ENCODE measurements at regions not wholly inside any gene's neighbourhood (a gene's known extent, or its start where the extent isn't known, plus 50 kb on each side); places are given as distances from the start of the nearest gene placed in this dataset.

DNA sequence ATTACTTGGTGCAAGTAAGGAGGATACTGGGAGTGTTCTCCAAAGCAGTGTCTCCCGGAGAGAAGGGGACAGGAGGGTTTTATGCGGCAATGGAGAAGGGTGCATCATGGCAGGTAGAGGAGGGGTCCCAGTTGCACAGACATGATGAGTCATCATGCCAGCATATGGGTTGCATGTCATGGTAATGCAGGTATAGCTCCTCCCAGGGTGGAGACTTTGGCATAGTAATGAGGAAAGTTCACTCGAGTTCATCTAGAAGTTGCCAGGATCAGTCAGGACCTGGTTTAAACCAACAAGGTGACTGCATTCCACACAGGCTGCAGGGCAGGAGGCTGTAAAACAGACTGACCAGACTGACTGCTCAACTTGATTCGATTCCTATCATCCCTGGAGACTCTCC, 355.7 kb upstream of the DUSP10 start:
- ChIA-PET RAD21 (ENCODE audit: low non-redundant PET in 1 of 2, low total read pairs in 2 of 2, uncharacterized antibody in 2 of 2, unreplicated experiment in 2 of 2) (no interaction called here), CTCF (interaction anchor here (1.1 to 2.1 kb wide), 3 partner anchors 8 to 620 kb away, joined by 3 to 18 read pairs (median 3); no protein-coding TSS in a partner anchor), POLR2A (no interaction called here)
- no peak overlapping the region for H3K4me3 ChIP-seq (replicated peaks in 1 of 2; ENCODE audit: low read depth in 1 of 2, low read length in 2 of 2)
- H3K9me2 ChIP-seq (ENCODE audit: insufficient read depth) = no peaks in the 10 kb centered on the region
- H3K27me3 ChIP-seq (ENCODE audit: insufficient read depth, low read length) = no peaks in the 10 kb centered on the region
- H3K27ac ChIP-seq (ENCODE audit: low read depth, low read length) = no peak overlapping the region
- no peak overlapping the region for H3K4me2 ChIP-seq (ENCODE audit: low read length)
- DNase-seq (ENCODE audit: low read depth, low spot score) = no peak
- no peaks in the 10 kb centered on the region for H3K9me3 ChIP-seq (ENCODE audit: control insufficient read depth in 1 of 2, insufficient read depth in 1 of 2, low read depth in 1 of 2, low read length in 2 of 2)
- intact Hi-C loops (cut with micrococcal nuclease) = no loop called here
- TF ChIP-seq ZNF274 (IDR thresholded peaks at IDR 0.05; ENCODE audit: low read depth, low read length) = no peak
- TF ChIP-seq SP1 (IDR thresholded peaks at IDR 0.05; ENCODE audit: low read depth) = no peak
- TF ChIP-seq, protein P1, sequence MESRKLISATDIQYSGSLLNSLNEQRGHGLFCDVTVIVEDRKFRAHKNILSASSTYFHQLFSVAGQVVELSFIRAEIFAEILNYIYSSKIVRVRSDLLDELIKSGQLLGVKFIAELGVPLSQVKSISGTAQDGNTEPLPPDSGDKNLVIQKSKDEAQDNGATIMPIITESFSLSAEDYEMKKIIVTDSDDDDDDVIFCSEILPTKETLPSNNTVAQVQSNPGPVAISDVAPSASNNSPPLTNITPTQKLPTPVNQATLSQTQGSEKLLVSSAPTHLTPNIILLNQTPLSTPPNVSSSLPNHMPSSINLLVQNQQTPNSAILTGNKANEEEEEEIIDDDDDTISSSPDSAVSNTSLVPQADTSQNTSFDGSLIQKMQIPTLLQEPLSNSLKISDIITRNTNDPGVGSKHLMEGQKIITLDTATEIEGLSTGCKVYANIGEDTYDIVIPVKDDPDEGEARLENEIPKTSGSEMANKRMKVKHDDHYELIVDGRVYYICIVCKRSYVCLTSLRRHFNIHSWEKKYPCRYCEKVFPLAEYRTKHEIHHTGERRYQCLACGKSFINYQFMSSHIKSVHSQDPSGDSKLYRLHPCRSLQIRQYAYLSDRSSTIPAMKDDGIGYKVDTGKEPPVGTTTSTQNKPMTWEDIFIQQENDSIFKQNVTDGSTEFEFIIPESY (IDR thresholded peaks at IDR 0.05; ENCODE audit: extremely low read depth, insufficient replicate concordance, low read length) = no peak
- no peak for TF ChIP-seq ATF3 (IDR thresholded peaks at IDR 0.05)
- TF ChIP-seq EZH2phosphoT487 (IDR thresholded peaks at IDR 0.05; ENCODE audit: borderline replicate concordance) = no peak
- no peak for TF ChIP-seq POLR2AphosphoS5 (IDR thresholded peaks at IDR 0.05; ENCODE audit: low read depth, low read length)
- TF ChIP-seq JUND (IDR thresholded peaks at IDR 0.05) = no peak
- no peak for TF ChIP-seq ZFX (IDR thresholded peaks at IDR 0.05)
- TF ChIP-seq ELF1 (IDR thresholded peaks at IDR 0.05; ENCODE audit: borderline replicate concordance, low read depth) = no peak
- TF ChIP-seq TCF7L2 (IDR thresholded peaks at IDR 0.05; ENCODE audit: borderline replicate concordance, extremely low read depth, insufficient read depth, insufficient read length) = no peak
- TF ChIP-seq FOSL1 (IDR thresholded peaks at IDR 0.05; ENCODE audit: low read depth) = no peak
- TF ChIP-seq, protein P2, sequence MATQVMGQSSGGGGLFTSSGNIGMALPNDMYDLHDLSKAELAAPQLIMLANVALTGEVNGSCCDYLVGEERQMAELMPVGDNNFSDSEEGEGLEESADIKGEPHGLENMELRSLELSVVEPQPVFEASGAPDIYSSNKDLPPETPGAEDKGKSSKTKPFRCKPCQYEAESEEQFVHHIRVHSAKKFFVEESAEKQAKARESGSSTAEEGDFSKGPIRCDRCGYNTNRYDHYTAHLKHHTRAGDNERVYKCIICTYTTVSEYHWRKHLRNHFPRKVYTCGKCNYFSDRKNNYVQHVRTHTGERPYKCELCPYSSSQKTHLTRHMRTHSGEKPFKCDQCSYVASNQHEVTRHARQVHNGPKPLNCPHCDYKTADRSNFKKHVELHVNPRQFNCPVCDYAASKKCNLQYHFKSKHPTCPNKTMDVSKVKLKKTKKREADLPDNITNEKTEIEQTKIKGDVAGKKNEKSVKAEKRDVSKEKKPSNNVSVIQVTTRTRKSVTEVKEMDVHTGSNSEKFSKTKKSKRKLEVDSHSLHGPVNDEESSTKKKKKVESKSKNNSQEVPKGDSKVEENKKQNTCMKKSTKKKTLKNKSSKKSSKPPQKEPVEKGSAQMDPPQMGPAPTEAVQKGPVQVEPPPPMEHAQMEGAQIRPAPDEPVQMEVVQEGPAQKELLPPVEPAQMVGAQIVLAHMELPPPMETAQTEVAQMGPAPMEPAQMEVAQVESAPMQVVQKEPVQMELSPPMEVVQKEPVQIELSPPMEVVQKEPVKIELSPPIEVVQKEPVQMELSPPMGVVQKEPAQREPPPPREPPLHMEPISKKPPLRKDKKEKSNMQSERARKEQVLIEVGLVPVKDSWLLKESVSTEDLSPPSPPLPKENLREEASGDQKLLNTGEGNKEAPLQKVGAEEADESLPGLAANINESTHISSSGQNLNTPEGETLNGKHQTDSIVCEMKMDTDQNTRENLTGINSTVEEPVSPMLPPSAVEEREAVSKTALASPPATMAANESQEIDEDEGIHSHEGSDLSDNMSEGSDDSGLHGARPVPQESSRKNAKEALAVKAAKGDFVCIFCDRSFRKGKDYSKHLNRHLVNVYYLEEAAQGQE (IDR thresholded peaks at IDR 0.05; ENCODE audit: low read depth) = no peak
- TF ChIP-seq, protein P3, sequence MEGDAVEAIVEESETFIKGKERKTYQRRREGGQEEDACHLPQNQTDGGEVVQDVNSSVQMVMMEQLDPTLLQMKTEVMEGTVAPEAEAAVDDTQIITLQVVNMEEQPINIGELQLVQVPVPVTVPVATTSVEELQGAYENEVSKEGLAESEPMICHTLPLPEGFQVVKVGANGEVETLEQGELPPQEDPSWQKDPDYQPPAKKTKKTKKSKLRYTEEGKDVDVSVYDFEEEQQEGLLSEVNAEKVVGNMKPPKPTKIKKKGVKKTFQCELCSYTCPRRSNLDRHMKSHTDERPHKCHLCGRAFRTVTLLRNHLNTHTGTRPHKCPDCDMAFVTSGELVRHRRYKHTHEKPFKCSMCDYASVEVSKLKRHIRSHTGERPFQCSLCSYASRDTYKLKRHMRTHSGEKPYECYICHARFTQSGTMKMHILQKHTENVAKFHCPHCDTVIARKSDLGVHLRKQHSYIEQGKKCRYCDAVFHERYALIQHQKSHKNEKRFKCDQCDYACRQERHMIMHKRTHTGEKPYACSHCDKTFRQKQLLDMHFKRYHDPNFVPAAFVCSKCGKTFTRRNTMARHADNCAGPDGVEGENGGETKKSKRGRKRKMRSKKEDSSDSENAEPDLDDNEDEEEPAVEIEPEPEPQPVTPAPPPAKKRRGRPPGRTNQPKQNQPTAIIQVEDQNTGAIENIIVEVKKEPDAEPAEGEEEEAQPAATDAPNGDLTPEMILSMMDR (IDR thresholded peaks at IDR 0.05 in 2 of 3, conservative IDR thresholded peaks at IDR 0.05 in 1 of 3; ENCODE audit: borderline replicate concordance in 1 of 3, insufficient read depth in 1 of 3, low read depth in 2 of 3, low read length in 2 of 3) = no peak
- TF ChIP-seq CEBPB (IDR thresholded peaks at IDR 0.05; ENCODE audit: low read depth) = no peak
- TF ChIP-seq, protein P4, sequence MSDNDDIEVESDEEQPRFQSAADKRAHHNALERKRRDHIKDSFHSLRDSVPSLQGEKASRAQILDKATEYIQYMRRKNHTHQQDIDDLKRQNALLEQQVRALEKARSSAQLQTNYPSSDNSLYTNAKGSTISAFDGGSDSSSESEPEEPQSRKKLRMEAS (IDR thresholded peaks at IDR 0.05) = no peak
- TF ChIP-seq EZH2 (IDR thresholded peaks at IDR 0.05) = no peak
- BruUV-seq (replicated peaks) = no TSS peak
- no peaks in the 10 kb centered on the region for H3K36me3 ChIP-seq (ENCODE audit: control insufficient read depth in 1 of 2, insufficient read depth in 2 of 2, low read length in 2 of 2)
- H3K4me1 ChIP-seq (ENCODE audit: control insufficient read depth in 1 of 2, insufficient read depth in 2 of 2, low read length in 2 of 2) = peaks cover 0 to 3% of the 10 kb centered on the region in 2 experiments; a peak in 1 of 4 replicates
- ATAC-seq = no peak
- no peaks in the 10 kb centered on the region for H3K79me2 ChIP-seq (ENCODE audit: insufficient read depth, low read length)
- no peak overlapping the region for H3K9ac ChIP-seq (ENCODE audit: low read length)
- no peaks in the 10 kb centered on the region for H4K20me1 ChIP-seq (ENCODE audit: insufficient read depth)
- no peak overlapping the region for H2AFZ ChIP-seq (ENCODE audit: low read depth, low read length, poor library complexity, severe bottlenecking)

Data from HCT116 (cell line).